Natural killer cell (primary cell): ENCODE measurements at regions not wholly inside any gene's neighbourhood (a gene's known extent, or its start where the extent isn't known, plus 50 kb on each side); places are given as distances from the start of the nearest gene placed in this dataset.
"Not testable (repeated sequence)": the region's sequence is repeated elsewhere in the genome, so short reads cannot be mapped to it uniquely, and the experiment has no call there.

Source experiments
- ATAC-seq, 3 donors: fragments of 150-1000 bp in 2 of 3; fragments of 200-7000 bp in 1 of 3; cut with Tn5 transposase; 1 replicate in 1 of 3; 2 replicates in 2 of 3; pipeline ENCODE4 v1.10.0; 2021; ENCODE audit warnings: mild to moderate bottlenecking in 2 of 3, moderate library complexity in 2 of 3
- DNase-seq, 2 donors: peaks; one replicate each; pipeline versions ENCODE4 v3.0.0 to v3.0.0-alpha.2; 2013 to 2021; ENCODE audit warnings: mixed read lengths in 1 of 2
- H3K27ac ChIP-seq: one replicate; pipeline ENCODE4 v1.5.1; 2013; ENCODE audit warnings: mild to moderate bottlenecking, low read length
- H3K27me3 ChIP-seq: one replicate; pipeline ENCODE4 v1.6.1; 2013; ENCODE audit warnings: low read length; ENCODE audit not compliant: control insufficient read depth, insufficient read depth
- H3K36me3 ChIP-seq: one replicate; pipeline ENCODE4 v1.6.1; 2013; ENCODE audit warnings: low read length; ENCODE audit not compliant: control insufficient read depth, insufficient read depth
- H3K4me1 ChIP-seq: one replicate; pipeline ENCODE4 v1.6.1; 2013; ENCODE audit warnings: low read length; ENCODE audit not compliant: control insufficient read depth, insufficient read depth
- H3K4me3 ChIP-seq: one replicate; pipeline ENCODE4 v1.5.1; 2013; ENCODE audit warnings: low read length
- H3K9me3 ChIP-seq: one replicate; pipeline ENCODE4 v1.6.1; 2013; ENCODE audit warnings: low read length; ENCODE audit not compliant: control insufficient read depth, insufficient read depth
- H3K27ac Mint-ChIP-seq, 2 donors: one replicate each; pipeline ENCODE4 v1.8.0; 2022; ENCODE audit warnings: mild to moderate bottlenecking in 2 of 2, mixed read lengths in 2 of 2, moderate library complexity in 1 of 2
- H3K27me3 Mint-ChIP-seq, 2 donors: one replicate each; pipeline ENCODE4 v1.8.0; 2022; ENCODE audit warnings: low read depth in 2 of 2, mixed read lengths in 2 of 2
- H3K36me3 Mint-ChIP-seq: one replicate; pipeline ENCODE4 v1.8.0; 2022; ENCODE audit warnings: mixed read lengths
- H3K4me1 Mint-ChIP-seq, 2 donors: one replicate each; pipeline ENCODE4 v1.8.0; 2022; ENCODE audit warnings: mixed read lengths in 2 of 2
- H3K4me3 Mint-ChIP-seq: one replicate; pipeline ENCODE4 v1.8.0; 2022; ENCODE audit warnings: mild to moderate bottlenecking, moderate library complexity, mixed read lengths
- H3K9me3 Mint-ChIP-seq, 2 donors: one replicate each; pipeline ENCODE4 v1.8.0; 2022; ENCODE audit warnings: mixed read lengths in 2 of 2
- WGBS: methylation state at CpG from one replicate; pipeline ENCODE4 v1.1.7; 2013; ENCODE audit warnings: missing lambda C conversion rate; ENCODE audit not compliant: insufficient coverage; 5-methylcytosine and 5-hydroxymethylcytosine counted together
- intact Hi-C: fragments of 100-400 bp; cut with micrococcal nuclease; formaldehyde crosslinking; loops from one replicate; pipeline ENCODE4 v1.14.2; 2022
- TF ChIP-seq, protein P1 (sequence below): fragments of 200-600 bp; IDR thresholded peaks from one replicate; pipeline ENCODE4 v1.8.0; 2022; ENCODE audit warnings: antibody characterized with exemption

DNA sequence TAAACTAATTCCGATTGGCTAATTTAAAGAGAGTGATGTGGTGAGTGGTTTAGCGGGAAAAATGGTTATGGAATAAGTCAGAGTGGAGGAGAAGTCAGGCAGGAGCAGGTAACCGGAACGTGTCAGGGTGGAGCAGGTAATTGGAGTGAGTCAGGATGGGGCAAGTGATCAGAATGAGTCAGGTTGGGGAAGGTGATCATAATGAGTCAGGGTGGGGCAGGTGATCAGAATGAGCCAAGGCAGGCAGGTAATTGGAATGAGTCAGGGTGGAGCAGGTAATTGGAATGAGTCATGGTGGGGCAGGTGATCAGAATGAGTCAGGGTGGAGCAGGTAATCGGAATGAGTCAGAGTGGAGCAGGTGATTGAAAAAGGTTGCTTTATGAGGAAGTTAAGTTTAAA lies 101.4 kb downstream of the TMEM167A start:
- Histone ChIP-seq H3K27ac (no peak overlapping the region), H3K27me3 (no peaks in the 10 kb centered on the region), H3K4me3 (no peak overlapping the region), H3K4me1 (no peaks in the 10 kb centered on the region), H3K36me3 (no peaks in the 10 kb centered on the region), H3K9me3 (peaks cover 14% of the 10 kb centered on the region)
- Mint-ChIP-seq H3K4me3 (no peak overlapping the region), H3K4me1 (no peaks in the 10 kb centered on the region), H3K36me3 (no peaks in the 10 kb centered on the region), H3K9me3 (peaks cover 11 to 29% of the 10 kb centered on the region in 2 donors), H3K27ac (no peak overlapping the region), H3K27me3 (no peaks in the 10 kb centered on the region)
- intact Hi-C loops: no loop called here
- ATAC-seq: no peak
- TF ChIP-seq, protein P1, sequence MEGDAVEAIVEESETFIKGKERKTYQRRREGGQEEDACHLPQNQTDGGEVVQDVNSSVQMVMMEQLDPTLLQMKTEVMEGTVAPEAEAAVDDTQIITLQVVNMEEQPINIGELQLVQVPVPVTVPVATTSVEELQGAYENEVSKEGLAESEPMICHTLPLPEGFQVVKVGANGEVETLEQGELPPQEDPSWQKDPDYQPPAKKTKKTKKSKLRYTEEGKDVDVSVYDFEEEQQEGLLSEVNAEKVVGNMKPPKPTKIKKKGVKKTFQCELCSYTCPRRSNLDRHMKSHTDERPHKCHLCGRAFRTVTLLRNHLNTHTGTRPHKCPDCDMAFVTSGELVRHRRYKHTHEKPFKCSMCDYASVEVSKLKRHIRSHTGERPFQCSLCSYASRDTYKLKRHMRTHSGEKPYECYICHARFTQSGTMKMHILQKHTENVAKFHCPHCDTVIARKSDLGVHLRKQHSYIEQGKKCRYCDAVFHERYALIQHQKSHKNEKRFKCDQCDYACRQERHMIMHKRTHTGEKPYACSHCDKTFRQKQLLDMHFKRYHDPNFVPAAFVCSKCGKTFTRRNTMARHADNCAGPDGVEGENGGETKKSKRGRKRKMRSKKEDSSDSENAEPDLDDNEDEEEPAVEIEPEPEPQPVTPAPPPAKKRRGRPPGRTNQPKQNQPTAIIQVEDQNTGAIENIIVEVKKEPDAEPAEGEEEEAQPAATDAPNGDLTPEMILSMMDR: no peak
- DNase-seq: no peak
- WGBS: 88% methylated on average over 5 of the region's 5 CpGs

DNA sequence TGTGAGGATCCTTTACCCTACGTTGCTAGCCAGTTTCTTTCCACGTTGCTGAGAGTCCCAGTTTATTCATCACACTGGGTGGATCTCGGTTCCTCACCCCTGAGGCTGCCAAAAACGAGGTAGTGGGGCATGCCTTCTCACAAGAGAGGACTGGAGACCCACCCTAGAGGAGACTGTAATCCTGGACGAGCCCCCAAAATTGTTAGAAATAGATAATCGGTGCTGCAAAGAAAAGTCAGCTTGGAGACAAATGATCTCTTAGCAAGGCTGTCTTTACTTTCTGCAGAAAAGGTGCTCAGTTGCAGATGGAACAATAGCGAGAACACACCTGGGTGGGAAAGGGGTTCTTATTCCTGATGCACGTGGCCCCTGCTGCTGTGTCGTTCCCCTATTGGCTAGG lies 101.8 kb downstream of the TMEM167A start:
- no peak overlapping the region for H3K27ac Mint-ChIP-seq
- Histone ChIP-seq H3K27ac (no peak overlapping the region), H3K36me3 (no peaks in the 10 kb centered on the region), H3K9me3 (peaks cover 14% of the 10 kb centered on the region), H3K4me3 (no peak overlapping the region), H3K4me1 (no peaks in the 10 kb centered on the region), H3K27me3 (no peaks in the 10 kb centered on the region)
- H3K4me1 Mint-ChIP-seq: no peaks in the 10 kb centered on the region
- H3K27me3 Mint-ChIP-seq: no peaks in the 10 kb centered on the region
- H3K4me3 Mint-ChIP-seq: no peak overlapping the region
- intact Hi-C loops: no loop called here
- H3K36me3 Mint-ChIP-seq: no peaks in the 10 kb centered on the region
- whole genome bisulfite sequencing: 85% methylated on average over 9 of the region's 9 CpGs
- TF ChIP-seq, protein P1: no peak
- peaks cover 11 to 29% of the 10 kb centered on the region in 2 donors for H3K9me3 Mint-ChIP-seq
- DNase-seq (no peak), ATAC-seq (no peak)

DNA sequence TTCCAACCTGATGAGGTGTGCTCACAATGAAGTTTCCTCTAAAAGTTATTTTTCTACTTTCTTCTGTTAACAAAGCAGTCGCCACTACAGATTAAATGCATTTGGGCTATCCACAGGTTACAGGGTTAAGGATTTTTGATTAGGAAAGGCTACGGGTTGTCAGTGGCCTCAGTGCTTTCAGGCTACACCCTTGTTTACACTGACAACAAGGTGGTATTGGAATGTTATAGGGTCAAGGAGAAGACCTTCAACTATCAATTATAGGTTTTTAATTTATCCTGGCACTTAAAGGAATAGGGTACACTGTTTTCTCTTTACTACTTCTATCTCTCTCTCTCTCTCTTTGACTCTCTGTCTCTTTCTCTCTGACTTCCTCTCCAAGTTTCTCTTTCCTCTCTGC lies 102.8 kb downstream of the TMEM167A start:
- H3K27ac Mint-ChIP-seq, ATAC-seq, DNase-seq, H3K36me3 Mint-ChIP-seq, H3K4me3 ChIP-seq, H3K36me3 ChIP-seq, H3K27me3 ChIP-seq, intact Hi-C loops, H3K4me1 Mint-ChIP-seq, H3K27ac ChIP-seq, H3K4me3 Mint-ChIP-seq, H3K4me1 ChIP-seq, H3K27me3 Mint-ChIP-seq: not testable (repeated sequence)
- H3K9me3 ChIP-seq: peaks cover 14% of the 10 kb centered on the region
- peaks cover 11 to 24% of the 10 kb centered on the region in 2 donors for H3K9me3 Mint-ChIP-seq
- 100% methylated on average over 2 of the region's 2 CpGs for WGBS

DNA sequence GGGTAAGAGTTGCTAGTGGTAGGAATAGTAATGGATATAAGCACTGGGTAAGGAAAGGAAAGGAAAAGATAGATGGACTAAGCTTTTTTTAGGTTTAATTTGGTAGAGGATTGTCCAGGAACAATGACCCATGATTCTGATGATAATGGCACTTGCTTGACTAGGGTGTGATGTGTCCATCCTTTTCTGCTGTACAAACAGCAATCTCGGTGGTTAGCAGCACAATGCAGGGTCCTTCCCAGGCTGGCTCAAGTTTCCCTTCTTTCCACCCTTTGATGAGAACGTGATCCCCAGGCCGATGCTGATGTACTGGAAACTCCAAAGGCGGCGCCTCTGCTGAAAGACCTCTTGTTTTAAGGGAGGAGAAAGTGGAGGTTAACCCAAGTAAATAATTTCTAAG lies 105.3 kb downstream of the TMEM167A start:
- TF ChIP-seq, protein P1: no peak
- no peak overlapping the region for H3K4me3 ChIP-seq
- H3K9me3 ChIP-seq: peaks cover 14% of the 10 kb centered on the region
- intact Hi-C loops: no loop called here
- H3K27me3 ChIP-seq: no peaks in the 10 kb centered on the region
- H3K36me3 Mint-ChIP-seq: no peaks in the 10 kb centered on the region
- 80% methylated on average over 5 of the region's 5 CpGs for WGBS
- H3K27me3 Mint-ChIP-seq: no peaks in the 10 kb centered on the region
- no peak overlapping the region for H3K4me3 Mint-ChIP-seq
- no peaks in the 10 kb centered on the region for H3K36me3 ChIP-seq
- no peaks in the 10 kb centered on the region for H3K4me1 ChIP-seq
- ATAC-seq (no peak), DNase-seq (no peak)
- H3K4me1 Mint-ChIP-seq: no peaks in the 10 kb centered on the region
- H3K27ac Mint-ChIP-seq: no peak overlapping the region
- H3K9me3 Mint-ChIP-seq: peaks cover 13 to 16% of the 10 kb centered on the region in 2 donors
- no peak overlapping the region for H3K27ac ChIP-seq

DNA sequence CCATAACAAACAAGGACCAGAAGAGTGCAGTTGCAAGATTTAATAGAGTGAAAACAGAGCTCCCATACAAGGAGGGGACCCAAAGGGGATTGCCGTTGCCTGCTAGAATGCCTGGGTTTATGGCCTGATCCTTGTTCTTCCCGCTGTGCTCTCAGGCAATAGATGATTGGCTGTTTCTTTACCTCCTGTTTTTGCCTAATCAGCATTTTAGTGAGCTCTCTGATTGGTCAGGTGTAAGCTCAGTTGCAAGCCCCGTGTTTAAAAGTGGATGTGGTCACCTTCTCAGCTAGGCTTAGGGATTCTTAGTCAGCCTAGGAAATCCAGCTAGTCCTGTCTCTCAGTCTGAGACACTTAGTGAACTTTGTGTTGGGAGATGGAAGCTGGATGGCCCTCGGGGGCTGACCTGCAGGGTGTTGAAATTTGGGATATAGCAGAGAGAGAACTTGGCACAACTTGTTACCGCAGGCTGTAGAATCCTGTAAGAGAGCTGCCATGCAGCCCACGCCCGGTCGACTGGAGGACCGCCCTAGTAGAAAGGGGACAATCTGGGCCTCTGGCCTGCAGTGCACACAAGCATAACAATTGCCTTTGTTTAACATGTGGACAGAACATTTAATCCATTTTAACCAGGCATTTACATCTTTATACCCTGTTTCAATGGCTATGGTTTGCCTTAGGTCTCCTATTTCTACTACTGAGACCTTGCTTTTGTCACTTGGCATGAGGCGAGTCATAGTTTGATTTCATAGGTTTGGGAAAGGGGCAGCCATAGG lies 106.0 kb downstream of the TMEM167A start:
- DNase-seq, H3K36me3 Mint-ChIP-seq, H3K4me1 ChIP-seq, H3K27ac Mint-ChIP-seq, H3K27me3 Mint-ChIP-seq, H3K27me3 ChIP-seq, H3K4me3 Mint-ChIP-seq, ATAC-seq, H3K27ac ChIP-seq, H3K4me3 ChIP-seq, H3K4me1 Mint-ChIP-seq, intact Hi-C loops, H3K36me3 ChIP-seq: not testable (repeated sequence)
- H3K9me3 ChIP-seq: peaks cover 14% of the 10 kb centered on the region
- H3K9me3 Mint-ChIP-seq: peaks cover 11 to 12% of the 10 kb centered on the region in 2 donors
- WGBS: 88% methylated on average over 10 of the region's 10 CpGs

DNA sequence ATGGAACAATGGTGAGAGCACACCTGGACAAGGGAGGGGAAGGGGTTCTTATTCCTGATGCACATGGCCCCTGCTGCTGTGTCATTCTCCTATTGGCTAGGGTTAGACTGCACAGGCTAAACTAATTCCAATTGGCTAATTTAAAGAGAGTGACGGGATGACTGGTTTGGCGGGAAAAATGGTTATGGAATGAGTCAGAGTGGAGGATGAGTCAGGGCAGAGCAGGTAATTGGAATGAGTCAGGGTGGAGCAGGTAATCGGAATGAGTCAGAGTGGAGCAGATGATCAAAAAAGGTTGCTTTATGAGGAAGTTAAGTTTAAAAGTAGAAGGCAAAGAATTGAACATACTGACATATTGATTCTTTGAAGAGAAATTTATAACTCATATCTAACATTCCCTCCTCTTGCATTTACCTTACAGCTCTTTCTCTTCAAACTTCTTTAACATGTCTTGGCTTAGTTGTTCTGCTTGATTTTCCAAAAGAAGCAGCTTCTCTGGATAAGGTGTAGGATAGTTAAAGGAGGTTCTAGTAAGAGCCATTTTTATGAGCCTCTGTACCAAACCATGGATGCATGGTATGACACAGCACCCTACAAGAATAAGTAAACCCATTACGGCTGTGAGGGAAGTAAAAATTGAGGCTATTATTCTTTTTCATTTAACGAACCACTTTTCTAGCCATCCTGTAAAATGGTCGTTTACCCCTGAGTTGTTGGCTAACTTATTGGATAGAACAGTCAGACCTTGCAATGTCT lies 107.8 kb downstream of the TMEM167A start:
- 88% methylated on average over 6 of the region's 6 CpGs for whole genome bisulfite sequencing
- H3K4me3 Mint-ChIP-seq, H3K36me3 Mint-ChIP-seq, intact Hi-C loops, ATAC-seq, H3K27me3 ChIP-seq, H3K27ac ChIP-seq, DNase-seq, H3K27me3 Mint-ChIP-seq, H3K4me3 ChIP-seq, H3K4me1 Mint-ChIP-seq, H3K27ac Mint-ChIP-seq, H3K36me3 ChIP-seq, H3K9me3 ChIP-seq, H3K9me3 Mint-ChIP-seq, H3K4me1 ChIP-seq: not testable (repeated sequence)
